CMK (cell line): ENCODE measurements at regions not wholly inside any gene's neighbourhood (a gene's known extent, or its start where the extent isn't known, plus 50 kb on each side); places are given as distances from the start of the nearest gene placed in this dataset.
"Not testable (repeated sequence)": the region's sequence is repeated elsewhere in the genome, so short reads cannot be mapped to it uniquely, and the experiment has no call there.

Experiments
- DNase-seq: peaks from one replicate; pipeline ENCODE4 v3.0.0-alpha.2; 2010; ENCODE audit warnings: low read depth

DNA sequence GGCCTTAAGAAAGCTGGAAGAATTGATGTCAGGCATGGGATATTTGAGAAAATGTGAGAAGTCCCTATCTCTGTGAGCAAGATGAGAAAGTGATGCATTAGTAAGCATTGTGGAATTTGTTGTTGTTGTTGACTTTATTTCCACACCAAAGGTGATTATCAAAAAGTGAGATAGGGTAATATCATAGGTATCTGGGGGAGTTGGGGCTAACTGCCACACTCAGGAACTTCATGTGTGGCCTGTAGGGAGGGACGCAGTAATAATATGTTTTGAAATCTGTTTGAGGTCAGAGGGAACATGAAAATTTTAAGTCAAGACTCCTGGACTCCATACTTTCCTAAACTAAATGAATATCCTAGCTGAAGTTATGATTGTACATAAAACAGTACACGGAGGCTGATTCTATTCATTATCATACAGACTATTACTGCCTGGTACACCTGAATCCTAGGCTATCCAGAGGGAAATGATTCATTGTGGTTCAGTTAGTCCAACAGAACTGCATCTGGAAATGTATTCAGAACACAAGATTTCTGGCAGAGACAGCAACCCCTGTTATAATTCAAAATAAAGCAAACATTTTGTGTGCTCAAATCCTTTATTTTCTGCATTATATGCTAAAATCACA, 304.8 kb downstream of the CPS1 start:
- no peak for DNase-seq

DNA sequence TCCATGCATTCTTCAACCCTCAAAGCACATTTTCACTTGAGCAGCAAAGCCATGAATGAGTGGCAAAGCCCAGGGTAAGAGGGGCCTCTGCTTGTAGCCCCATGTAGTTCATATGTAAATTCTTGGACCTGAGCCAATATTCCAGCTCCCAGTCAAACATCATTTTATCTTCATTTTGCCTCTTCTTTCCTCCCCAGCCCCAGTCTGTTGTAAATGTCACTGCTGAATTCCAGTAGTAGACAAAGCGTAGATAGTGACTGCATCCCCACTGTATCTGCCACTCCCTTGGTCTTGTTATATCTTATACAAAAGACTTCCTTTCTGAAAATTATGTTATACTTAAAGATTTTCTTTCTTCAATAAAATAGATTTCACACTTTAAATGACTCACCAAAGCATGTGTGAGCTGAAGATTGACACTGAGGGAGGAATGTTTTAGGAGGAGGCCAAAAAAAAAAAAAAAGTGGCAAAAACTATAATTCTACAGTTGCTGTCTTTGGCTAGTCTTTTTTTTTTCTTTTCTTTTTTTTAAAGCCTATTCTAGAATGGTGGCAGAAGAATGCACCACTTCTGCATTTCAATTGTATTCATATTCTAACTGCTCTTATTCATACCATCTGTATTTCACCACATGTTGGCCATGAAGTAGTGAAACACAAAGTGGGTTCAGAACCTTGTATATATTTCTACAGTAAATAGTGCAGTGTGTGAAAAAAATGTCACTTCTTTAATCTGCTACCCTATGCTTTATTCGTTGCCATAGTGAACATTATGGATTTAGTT, 306.1 kb downstream of the CPS1 start:
- no peak for DNase-seq

DNA sequence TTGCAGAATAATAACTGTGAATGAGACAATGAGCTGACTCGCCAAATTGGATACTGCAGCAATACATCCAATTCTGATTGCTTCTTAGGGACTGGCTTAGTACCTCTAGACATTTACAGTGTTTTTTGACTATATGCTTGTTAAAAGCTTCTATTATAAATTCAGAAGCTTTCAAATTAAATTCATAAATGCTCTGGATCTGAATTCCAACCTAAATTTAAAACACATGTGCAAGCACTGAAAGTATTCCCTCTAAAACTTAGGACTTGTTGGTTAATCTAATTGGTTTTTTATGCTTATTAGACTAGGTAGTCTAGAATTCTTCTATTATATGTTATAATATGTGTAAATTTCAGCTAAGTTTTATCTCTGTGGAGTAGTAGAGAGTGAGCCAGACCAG, 306.9 kb downstream of the CPS1 start:
- DNase-seq: no peak

DNA sequence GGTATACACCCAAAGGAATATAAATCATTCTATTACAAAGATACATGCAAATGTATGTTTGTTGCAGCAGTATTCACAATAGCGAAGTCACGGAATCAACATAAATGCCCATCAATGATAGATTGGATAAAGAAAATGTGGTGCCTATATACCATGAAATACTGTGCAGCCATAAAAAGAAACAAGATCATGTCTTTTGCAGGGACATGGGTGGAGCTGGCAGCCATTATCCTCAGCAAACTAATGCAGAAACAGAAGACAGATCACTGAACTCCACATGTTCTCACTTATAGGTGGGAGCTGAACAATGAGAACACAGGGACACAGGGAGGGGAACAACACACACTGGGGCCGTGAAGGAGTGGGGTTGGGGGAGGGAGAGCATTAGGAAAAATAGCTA, 315.2 kb downstream of the CPS1 start:
- DNase-seq: not testable (repeated sequence)

DNA sequence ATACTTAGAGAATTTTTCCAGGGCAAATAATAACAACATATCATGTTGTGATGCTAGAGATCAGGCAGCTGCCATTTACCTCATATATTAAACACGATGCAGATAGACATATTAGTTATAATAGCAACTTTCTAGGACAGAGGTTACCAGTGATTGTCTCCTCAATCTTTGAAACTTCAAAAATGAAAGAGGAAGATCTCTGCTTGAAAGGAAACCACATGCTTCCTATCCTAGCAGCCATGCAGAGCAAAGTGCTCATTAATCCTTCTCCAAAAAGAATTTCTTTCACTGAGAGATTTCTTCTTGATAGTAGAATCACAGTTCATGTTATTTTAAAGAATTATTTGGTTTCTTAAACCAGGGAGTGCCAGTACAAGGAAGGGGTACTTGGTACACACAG, 317.2 kb downstream of the CPS1 start:
- no peak for DNase-seq

DNA sequence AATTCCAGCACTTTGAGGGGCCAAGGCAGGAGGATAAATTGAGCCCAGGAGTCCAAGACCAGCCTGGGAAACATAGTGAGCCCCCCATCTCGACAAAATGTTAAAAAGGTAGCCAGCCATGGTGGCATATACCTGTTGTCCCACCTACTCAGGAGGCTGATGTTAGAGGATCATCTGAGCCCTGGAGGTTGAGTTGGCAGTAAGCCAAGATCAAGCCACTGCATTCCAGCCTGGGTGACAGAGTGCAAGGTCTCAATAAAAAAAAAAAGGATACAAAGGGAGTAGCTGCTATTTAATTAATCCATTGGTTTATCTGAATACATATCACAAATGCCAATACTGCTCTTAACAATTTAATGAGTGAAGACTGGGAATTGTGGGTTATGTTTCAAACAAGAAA, 327.8 kb downstream of the CPS1 start:
- DNase-seq: no peak

DNA sequence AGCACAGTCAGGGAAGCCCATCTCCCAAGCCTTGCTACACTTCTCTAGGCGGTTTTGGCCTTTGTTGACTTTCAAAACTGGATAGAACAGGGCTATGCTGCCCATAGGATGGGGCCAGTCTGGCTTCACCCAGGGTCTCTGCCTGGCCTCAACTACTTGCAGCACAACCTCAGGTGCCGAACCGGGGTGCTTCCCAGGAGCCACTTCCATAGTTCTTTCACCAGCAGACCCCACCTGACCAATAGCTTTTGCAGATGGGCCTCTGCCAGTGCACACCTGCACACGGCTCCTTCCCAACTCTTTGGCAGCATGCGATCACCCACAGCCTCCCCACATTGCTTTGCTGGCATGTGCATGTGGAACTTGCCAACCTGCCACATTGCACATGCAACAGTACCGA, 331.6 kb downstream of the CPS1 start:
- no peak for DNase-seq

DNA sequence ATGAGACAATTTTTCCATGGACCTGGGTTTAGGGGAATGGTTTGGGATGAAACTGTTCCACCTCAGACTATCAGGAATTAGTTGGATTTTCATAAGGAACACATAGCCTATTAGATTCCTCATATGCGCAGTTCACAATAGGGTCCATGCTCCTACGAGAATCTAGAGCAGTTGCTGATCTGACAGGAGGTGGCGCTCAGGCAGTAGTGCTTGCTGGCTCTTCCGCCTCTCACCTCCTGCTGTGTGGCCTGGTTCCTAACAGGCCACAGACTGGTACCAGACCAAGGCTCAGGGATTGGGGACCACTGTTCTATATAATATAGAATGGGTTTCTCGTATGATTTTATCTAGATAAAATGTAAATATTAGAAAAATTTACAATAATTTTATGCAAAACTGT, 338.7 kb downstream of the CPS1 start:
- no peak for DNase-seq

DNA sequence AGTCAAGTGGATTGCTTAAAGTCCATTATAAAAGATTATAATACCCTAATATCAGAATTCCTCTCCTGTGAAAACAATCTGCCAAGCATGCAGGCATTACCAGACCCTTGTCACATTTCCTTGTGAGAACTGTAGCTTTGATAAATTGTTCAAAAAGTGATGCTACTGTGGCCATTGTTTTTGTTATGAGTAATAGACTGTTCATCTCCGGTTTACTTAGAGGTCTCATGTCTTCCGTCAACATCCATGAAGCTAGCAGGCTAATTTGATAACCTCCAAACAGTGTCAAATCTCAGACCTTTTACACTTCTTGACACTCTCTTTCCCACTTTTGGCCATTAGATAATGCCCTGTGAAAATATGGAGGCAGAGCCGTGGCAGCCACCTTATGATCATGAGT, 342.7 kb downstream of the CPS1 start:
- DNase-seq: no peak

DNA sequence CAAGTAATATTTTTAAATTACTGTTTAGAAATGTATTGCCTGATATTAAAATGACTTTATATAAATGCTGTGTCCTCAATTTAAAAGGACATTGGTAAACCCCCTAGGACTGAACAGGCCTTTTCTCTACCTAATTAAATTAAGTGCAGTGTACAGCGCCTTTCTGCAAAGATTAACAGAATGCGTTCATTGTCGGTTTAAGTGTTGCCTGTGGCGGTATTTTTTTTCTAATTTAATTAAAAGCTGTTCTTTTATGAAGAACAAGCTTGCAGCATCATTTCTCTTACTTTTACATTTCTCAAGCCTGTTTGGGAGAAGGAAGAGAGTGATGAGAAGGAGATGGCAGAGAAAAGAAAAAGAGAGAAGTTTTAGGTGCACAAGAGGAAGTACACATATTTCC, 344.9 kb downstream of the CPS1 start:
- DNase-seq: no peak

DNA sequence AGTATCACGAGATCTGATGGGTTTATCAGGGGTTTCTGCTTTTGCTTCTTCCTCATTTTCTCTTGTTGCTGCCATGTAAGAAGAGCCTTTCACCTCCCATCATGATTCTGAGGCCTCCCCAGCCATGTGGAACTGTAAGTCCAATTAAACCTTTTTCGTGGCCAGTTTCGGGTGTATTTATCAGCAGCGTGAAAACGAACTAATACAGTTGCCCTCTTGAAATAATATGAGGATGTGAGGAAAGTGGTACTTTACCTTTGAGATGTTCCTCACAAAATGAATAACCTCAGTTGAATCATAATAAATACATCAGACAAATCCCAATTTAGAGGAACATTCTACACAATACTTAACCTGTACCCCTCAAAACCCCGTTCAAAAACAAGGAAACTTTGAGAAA, 356.4 kb downstream of the CPS1 start:
- no peak for DNase-seq

DNA sequence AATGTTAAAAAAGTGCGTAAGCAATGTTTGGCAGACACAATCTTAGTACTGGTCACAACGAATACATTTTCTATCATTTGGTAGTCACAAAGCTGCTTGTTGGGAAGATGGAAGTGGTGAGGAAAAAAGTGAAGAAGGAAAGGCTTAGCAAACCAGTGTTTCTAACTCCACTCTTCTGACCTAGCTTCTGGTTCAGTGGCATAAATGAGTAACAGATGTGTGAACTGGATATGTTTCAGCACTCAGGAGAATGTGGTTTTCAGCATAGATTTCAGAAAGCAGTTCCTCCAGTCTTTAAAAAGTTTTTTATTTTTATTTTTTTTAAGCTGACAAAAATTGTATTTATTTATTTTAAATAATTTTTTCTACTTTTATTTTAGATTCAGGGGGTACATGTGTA, 357.1 kb downstream of the CPS1 start:
- no peak for DNase-seq

DNA sequence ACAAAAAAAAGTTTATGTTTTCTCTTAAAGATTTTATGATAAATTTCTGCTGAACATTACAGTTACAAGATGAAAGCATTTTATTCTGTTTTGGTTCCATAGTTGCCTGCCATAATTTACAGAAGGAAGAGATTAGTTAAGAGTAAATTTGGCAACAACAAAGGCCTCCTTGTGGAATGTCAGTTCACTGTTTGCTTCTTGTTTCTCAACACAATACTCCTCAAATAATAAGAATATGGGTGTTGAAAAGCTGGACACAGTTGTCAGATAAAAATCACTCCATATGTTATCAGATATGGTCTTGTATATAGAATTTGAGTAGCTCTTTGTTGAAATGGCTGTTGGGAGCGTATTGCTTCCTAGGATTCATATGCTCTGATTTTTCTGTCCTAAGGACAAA, 359.5 kb downstream of the CPS1 start:
- no peak for DNase-seq

DNA sequence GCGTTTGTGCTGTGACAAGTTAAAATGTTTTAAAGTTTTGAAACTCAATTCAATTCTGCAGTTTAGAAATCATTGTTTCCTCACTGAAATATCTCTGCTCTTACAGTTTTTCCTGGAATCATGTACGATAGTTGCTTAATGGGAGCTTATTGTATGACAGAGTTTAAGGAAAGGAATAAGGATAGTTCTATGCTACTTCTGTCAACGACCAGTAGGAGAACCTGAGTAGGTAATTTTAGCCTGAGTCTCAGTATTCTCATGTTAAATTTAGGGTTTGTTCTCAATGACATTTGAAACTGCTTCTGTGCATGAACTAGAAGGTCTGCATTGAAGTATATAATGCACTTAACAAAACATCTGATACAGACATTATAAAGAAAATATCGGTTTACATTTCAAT, 361.1 kb downstream of the CPS1 start:
- no peak for DNase-seq

DNA sequence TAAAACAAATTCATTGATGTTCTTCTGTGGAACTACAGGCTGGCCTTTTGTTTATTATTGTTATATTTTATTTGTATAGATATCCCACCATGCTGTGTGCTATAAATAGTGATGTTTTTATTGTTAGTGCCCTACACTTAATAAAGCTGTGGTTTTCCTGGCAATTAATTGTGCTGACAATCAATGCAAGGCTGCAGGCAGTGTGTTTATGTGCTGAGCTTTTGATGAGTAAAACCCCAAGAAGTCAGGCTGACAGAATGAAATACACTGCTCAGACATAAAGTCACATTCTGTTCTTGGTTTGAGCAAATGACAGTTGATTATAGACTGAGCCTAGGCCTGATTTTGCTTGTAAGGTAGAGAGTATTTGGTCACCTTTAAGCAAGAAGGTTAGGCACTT, 362.7 kb downstream of the CPS1 start:
- DNase-seq: no peak

DNA sequence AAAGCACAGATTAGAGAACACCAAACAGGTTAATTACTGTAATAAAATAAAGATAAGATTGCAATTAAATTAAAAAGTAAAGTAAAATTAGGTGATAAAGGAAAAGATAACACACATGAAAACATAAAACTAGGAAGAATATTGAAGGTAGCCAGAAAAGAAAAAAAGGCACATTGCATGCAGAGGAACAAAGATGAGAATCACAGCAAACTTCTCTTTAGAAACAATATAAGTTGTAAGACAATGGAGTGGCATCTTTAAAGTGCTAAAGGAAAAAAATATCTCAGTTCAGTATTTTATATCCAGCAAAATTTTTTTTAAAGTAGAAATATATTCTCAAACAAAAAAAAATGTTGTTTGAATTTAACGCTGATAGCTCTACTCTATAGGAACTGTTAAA, 366.0 kb downstream of the CPS1 start:
- no peak for DNase-seq

DNA sequence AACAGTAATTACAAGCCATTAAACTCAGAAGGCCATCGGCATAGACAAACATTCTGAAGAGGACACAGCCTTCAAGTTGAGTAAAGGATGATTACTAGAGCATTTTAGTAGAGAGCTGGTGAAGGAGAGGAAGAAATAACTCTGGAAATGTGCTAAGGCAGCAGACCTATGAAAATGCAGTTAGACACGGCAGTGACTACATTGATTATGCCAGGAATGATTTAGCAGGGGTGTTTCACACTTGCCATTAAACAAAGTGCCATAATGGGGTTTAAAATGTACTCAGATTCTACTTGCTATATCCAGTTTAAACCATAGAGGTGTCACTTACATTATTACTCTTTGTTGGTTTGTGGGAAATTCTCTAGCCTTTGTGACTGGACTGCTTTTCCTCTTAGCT, 372.3 kb downstream of the CPS1 start:
- no peak for DNase-seq

DNA sequence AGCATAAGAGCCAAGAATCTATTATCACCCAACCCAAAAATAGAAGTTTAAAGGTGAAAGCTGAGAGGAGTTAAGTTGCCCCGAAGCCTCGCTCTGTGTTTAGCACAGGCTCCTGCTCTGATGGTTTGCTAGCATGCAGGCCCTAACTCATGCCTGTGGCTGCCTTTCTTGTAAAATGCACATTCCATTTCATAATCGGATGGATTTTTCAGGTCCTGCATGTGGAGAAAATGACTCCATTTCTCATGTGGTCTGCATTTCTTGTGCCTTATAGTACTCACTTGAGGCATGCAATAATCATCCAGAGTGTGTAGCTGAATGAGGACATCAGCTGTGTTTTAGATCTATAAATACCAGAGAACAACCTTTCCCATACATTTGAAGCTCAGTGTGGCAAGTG, 381.8 kb downstream of the CPS1 start:
- no peak for DNase-seq

DNA sequence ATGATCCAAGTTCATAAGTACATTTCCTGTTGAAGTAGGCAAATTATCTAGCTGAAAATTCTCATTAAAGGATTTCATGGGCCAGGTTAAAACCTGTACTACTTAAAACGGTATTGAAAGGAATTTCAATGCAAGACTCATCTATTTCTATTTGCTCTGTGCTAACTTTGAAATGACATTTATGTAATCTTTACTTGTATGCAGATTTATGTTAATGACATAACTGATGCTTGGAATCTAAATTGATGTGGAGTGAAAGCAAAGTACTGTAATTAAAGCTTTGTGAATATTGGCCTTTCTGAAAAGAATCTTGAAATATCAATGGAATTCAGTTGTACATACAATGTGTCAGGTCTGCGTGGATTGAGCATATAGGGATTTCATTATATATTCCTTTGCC, 390.0 kb downstream of the CPS1 start:
- DNase-seq: no peak

DNA sequence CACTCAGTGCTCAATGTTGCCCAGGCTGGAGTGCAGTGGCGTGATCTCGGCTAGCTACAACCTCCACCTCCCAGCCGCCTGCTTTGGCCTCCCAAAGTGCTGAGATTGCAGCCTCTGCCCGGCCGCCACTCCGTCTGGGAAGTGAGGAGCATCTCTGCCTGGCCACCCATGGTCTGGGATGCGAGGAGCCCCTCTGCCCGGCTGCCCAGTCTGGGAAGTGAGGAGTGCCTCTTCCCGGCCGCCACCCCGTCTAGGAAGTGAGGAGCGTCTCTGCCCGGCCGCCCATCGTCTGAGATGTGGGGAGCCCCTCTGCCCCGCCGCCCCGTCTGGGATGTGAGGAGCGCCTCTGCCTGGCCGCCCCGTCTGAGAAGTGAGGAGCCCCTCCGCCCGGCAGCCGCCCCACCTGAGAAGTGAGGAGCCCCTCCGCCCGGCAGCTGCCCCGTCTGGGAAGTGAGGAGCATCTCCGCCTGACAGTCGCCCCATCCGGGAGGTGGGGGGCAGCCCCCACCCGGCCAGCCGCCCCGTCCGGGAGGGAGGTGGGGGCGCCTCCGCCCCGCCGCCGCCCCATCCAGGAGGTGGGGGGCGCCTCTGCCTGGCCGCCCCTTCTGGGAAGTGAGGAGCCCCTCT, 394.1 kb downstream of the CPS1 start:
- not testable (repeated sequence) for DNase-seq

DNA sequence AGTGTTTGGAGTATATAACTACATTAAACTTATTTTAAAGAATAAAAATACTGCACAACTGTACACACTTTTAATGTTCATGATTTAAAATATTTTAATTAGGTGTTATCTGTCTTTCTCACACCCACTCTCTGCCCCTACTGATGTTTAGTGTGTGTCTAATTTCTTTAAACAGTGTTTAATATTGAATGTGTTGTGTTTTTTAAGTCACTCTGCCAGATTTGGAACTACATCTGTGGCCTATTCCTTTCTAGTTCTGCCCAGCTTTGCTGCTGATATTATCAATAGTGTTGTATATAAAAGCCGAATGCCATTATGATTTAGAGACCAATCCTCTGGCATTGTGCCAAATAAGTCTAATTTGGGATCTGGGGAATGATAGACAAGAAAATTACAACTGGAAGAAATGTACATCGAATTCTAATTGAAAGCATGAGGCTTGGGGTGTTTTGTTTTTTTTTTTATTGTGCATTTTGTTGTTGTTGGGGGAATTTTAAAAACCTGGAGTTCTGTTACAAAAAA, 398.0 kb downstream of the CPS1 start:
- no peak for DNase-seq

DNA sequence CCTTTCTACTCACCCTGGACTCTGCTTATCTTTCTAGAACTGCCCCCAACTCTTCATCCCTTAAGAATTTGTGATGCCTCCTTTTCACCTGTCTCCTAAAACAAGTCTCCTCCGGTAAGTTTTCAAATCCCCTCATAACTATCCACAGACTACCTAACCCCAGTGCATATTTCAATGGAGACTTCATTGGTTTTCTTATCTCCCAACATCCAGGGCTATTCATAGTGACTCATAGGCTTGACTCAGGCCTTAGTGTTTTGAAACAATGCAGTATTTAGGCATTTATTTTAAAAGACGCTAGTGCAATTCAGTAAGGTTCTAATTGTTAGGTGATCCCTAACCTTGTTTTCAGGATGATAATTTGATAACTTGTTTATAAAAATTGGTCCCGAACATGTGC, 399.2 kb downstream of the CPS1 start:
- DNase-seq: no peak

DNA sequence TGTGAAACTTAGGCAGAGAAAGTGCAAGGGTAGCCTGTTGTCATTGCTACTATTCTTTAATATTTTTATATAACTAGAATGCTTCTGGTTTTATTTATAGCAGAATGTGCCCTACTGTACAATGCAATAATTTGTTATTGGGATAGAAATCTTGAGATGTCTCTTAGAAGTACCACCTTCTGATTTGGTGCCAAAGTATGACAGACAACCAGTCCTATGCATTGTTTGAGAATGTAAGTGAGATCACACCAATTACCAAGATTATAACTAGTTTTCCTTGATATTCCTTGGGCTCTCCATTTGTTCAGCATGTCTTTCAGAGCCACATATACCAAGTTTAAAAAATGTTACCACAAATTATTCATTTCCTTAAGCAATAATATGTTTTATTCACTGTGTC, 399.7 kb downstream of the CPS1 start:
- no peak for DNase-seq
